K562 (cell line): ENCODE measurements at regions not wholly inside any gene's neighbourhood (a gene's known extent, or its start where the extent isn't known, plus 50 kb on each side); places are given as distances from the start of the nearest gene placed in this dataset.

Experiments
- ATAC-seq: fragments of 200-7000 bp; cut with Tn5 transposase; 3 replicates; pipeline ENCODE4 v1.9.1; 2020; ENCODE audit warnings: moderate library complexity
- BruUV-seq: library from RNA; stranded (reverse); fragments of 400-500 nt; replicated peaks from 2 replicates; lab custom pipeline; 2021; lab: Mats Ljungman, UMichigan
- CTCF ChIA-PET: fragments of 300-600 bp; formaldehyde crosslinking; extraction: SDS; loops from one replicate; lab custom pipeline; 2021; ENCODE audit warnings: low intra/inter-chr PET ratio; lab: Yijun Ruan, JAX
- POLR2A ChIA-PET: fragments of 300-600, 350-650 bp; sonication (Branson Sonifier 250); formaldehyde crosslinking; extraction: SDS; loops from one replicate; lab custom pipeline; 2021; ENCODE audit warnings: antibody characterized with exemption, inconsistent platforms; lab: Yijun Ruan, JAX
- DNase-seq, 4 experiments: peaks; one replicate each; pipeline versions ENCODE4 v3.0.0 to v3.0.0-alpha.2; 2011 to 2018; ENCODE audit warnings: low spot score in 3 of 4, mixed read lengths in 3 of 4; ENCODE audit errors: extremely low read depth in 1 of 4
- FAIRE-seq: peaks from 2 replicates; lab custom pipeline; 2011; peaks lifted over from hg19 to GRCh38; lab: Jason Lieb, UNC
- H2AFZ ChIP-seq: 2 replicates; pipeline ENCODE4 v1.6.0; 2011; ENCODE audit warnings: low read depth, low read length, control low read depth, inconsistent platforms
- H3K27ac ChIP-seq: fragments of 200-600 bp; 3 replicates; pipeline ENCODE4 v1.8.0; 2011; ENCODE audit warnings: low read depth, mild to moderate bottlenecking, control low read depth, inconsistent platforms, low read length, moderate library complexity, mixed read lengths; ENCODE audit errors: extremely low read depth
- H3K27me3 ChIP-seq, 2 experiments: fragments of 300-600 bp in 1 of 2; 2 replicates in 1 of 2; 3 replicates in 1 of 2; pipeline versions ENCODE4 v1.6.0 to v1.8.0; 2011; ENCODE audit warnings: inconsistent platforms in 2 of 2, low read length in 2 of 2, mild to moderate bottlenecking in 1 of 2, mixed read lengths in 1 of 2, moderate library complexity in 1 of 2; ENCODE audit not compliant: control insufficient read depth in 2 of 2, insufficient read depth in 2 of 2
- H3K36me3 ChIP-seq: fragments of 300-600 bp; 3 replicates; pipeline ENCODE4 v1.8.0; 2011; ENCODE audit warnings: mild to moderate bottlenecking, low read length, inconsistent platforms; ENCODE audit not compliant: control insufficient read depth, insufficient read depth
- H3K4me1 ChIP-seq, 2 experiments: fragments of 200-600 bp in 1 of 2; replicated peaks in 1 of 2; 2 replicates in 1 of 2; 3 replicates in 1 of 2; pipeline versions ENCODE4 v1.5.1 to v1.8.0; 2011; ENCODE audit warnings: inconsistent platforms in 2 of 2, low read length in 2 of 2, mild to moderate bottlenecking in 1 of 2, mixed read lengths in 1 of 2, moderate library complexity in 1 of 2; ENCODE audit not compliant: control insufficient read depth in 2 of 2, insufficient read depth in 2 of 2
- H3K4me2 ChIP-seq: 2 replicates; pipeline ENCODE4 v1.6.1; 2011; ENCODE audit warnings: low read length, control low read depth, inconsistent platforms, mixed read lengths; ENCODE audit not compliant: insufficient read depth
- H3K4me3 ChIP-seq: fragments of 200-600 bp; sonication (generic), shearing (Covaris generic); 2 replicates; pipeline ENCODE4 v1.5.1; 2016; ENCODE audit warnings: control low read depth, inconsistent platforms
- H3K79me2 ChIP-seq: fragments of 200-600 bp; 3 replicates; pipeline ENCODE4 v1.8.0; 2011; ENCODE audit warnings: low read length, inconsistent platforms; ENCODE audit not compliant: control insufficient read depth, insufficient read depth
- H3K9ac ChIP-seq, 2 experiments: 2 replicates each; pipeline versions ENCODE4 v1.6.0 to v1.6.1; 2011; ENCODE audit warnings: low read depth in 2 of 2, low read length in 2 of 2, control low read depth in 1 of 2, inconsistent platforms in 1 of 2, mild to moderate bottlenecking in 1 of 2, mixed read lengths in 1 of 2; ENCODE audit not compliant: insufficient read depth in 1 of 2
- H3K9me1 ChIP-seq: one replicate; pipeline ENCODE4 v1.6.0; 2011; ENCODE audit warnings: inconsistent platforms, mild to moderate bottlenecking, low read length, moderate library complexity; ENCODE audit not compliant: control insufficient read depth, insufficient read depth
- H3K9me3 ChIP-seq: replicated peaks from 2 replicates; pipeline ENCODE4 v1.5.1; 2011; ENCODE audit warnings: low read depth, low read length, inconsistent platforms; ENCODE audit not compliant: control insufficient read depth, insufficient read depth
- H4K20me1 ChIP-seq: replicated peaks from 2 replicates; pipeline ENCODE4 v1.6.1; 2011; ENCODE audit warnings: low read length, inconsistent platforms, mixed read lengths; ENCODE audit not compliant: control insufficient read depth, insufficient read depth
- ELF2 ChIP-seq: fragments of 250-450 bp; sonication (Bioruptor Pico); IDR thresholded peaks from 2 replicates; pipeline ENCODE4 v1.5.0; 2021; ENCODE audit warnings: mild to moderate bottlenecking
- LEF1 ChIP-seq: fragments of 450-650 bp; IDR thresholded peaks from 2 replicates; pipeline ENCODE4 v1.6.1; 2016; ENCODE audit warnings: mild to moderate bottlenecking
- NFIC ChIP-seq: fragments of 450-650 bp; IDR thresholded peaks from 2 replicates; pipeline ENCODE4 v1.6.1; 2017; ENCODE audit warnings: mild to moderate bottlenecking, inconsistent platforms
- ZNF644 ChIP-seq: fragments of 200-800 bp; sonication (Bioruptor generic); IDR thresholded peaks from 2 replicates; pipeline ENCODE4 v1.6.1; 2016; ENCODE audit warnings: low read depth, missing genetic modification characterization, missing compliant biosample characterization
- WGBS: fragments of 100-300 bp; shearing (Covaris generic); methylation state at CpG from one replicate; pipeline ENCODE4 v1.1.6; 2016; ENCODE audit warnings: low coverage, mixed read lengths; ENCODE audit not compliant: insufficient coverage; ENCODE audit errors: missing lambda C conversion rate; 5-methylcytosine and 5-hydroxymethylcytosine counted together
- in situ Hi-C: fragments of 300-500 bp; cut with MboI; formaldehyde crosslinking; loops from 4 replicates; pipeline ENCODE4 v1.15.0; 2018; ENCODE audit warnings: inconsistent platforms, mixed read lengths
- intact Hi-C: fragments of 100-400 bp; cut with micrococcal nuclease; formaldehyde crosslinking; loops from 2 replicates; pipeline ENCODE4 v1.14.2; 2022

GRCh38 chr22:49460592-49461281 lies 366.9 kb downstream of the BRD1 start:
- no TSS peak for BruUV-seq
- TF ChIP-seq NFIC: peak; percentile 49
- TF ChIP-seq ZNF644: no peak
- TF ChIP-seq, all 486 proteins: peak for 1

GRCh38 chr22:49460091-49460490 lies 367.6 kb downstream of the BRD1 start:
- no peak overlapping the region for H3K4me3 ChIP-seq
- peaks cover 8% of the 10 kb centered on the region; the same call in 2 of the 3 replicates for H3K36me3 ChIP-seq
- H3K4me1 ChIP-seq: peaks cover 0 to 12% of the 10 kb centered on the region in 2 experiments; a peak in 1 of 5 replicates
- no peaks in the 10 kb centered on the region for H3K27me3 ChIP-seq
- no peak for ATAC-seq
- no peaks in the 10 kb centered on the region for H3K9me1 ChIP-seq
- TF ChIP-seq LEF1 (no peak), ELF2 (CRISPR knock-in tag) (no peak)
- no peaks in the 10 kb centered on the region for H3K9me3 ChIP-seq
- no peak overlapping the region for H2AFZ ChIP-seq
- H3K27ac ChIP-seq: no peak overlapping the region
- peaks cover 6% of the 10 kb centered on the region; the same call in 1 of the 2 replicates for H4K20me1 ChIP-seq
- POLR2A ChIA-PET: interaction anchor here (1.4 kb wide), 1 partner anchor 9 kb away, joined by 3 read pairs; no protein-coding TSS in a partner anchor
- no TSS peak for BruUV-seq
- intact Hi-C loops: no loop called here
- in situ Hi-C loops: no loop called here
- DNase-seq: no peak
- 92% methylated on average over 5 of the region's 5 CpGs for WGBS
- no peak for FAIRE-seq
- CTCF ChIA-PET: no interaction called here
- no peaks in the 10 kb centered on the region for H3K79me2 ChIP-seq
- no peak overlapping the region for H3K9ac ChIP-seq
- no peak overlapping the region for H3K4me2 ChIP-seq

More at GRCh38 chr22:49460592-49461281, 366.9 kb downstream of the BRD1 start:
- WGBS: 69% methylated on average over 11 of the region's 15 CpGs
- Histone ChIP-seq H3K27me3 (no peaks in the 10 kb centered on the region), H4K20me1 (peaks cover 6% of the 10 kb centered on the region; the same call in 1 of the 2 replicates), H3K9me1 (no peaks in the 10 kb centered on the region), H3K9ac (no peak overlapping the region), H3K4me1 (peaks cover 0 to 12% of the 10 kb centered on the region in 2 experiments; a peak in 1 of 5 replicates), H3K9me3 (no peaks in the 10 kb centered on the region), H3K27ac (no peak overlapping the region), H2AFZ (no peak overlapping the region), H3K79me2 (no peaks in the 10 kb centered on the region), H3K4me2 (no peak overlapping the region), H3K36me3 (peaks cover 6% of the 10 kb centered on the region; the same call in 1 of the 3 replicates), H3K4me3 (no peak overlapping the region)
- in situ Hi-C loops: no loop called here
- FAIRE-seq (no peak), DNase-seq (no peak), ATAC-seq (no peak)
- ChIA-PET POLR2A (interaction anchor here (1.4 kb wide), 1 partner anchor 9 kb away, joined by 3 read pairs; no protein-coding TSS in a partner anchor), CTCF (no interaction called here)
- intact Hi-C loops: no loop called here
